T-helper 9 cell (primary cell): ENCODE measurements at regions not wholly inside any gene's neighbourhood (a gene's known extent, or its start where the extent isn't known, plus 50 kb on each side); places are given as distances from the start of the nearest gene placed in this dataset.

Source experiments
- DNase-seq: peaks from one replicate; pipeline ENCODE4 v3.0.0-alpha.2; 2020

GRCh38 chr3:117485841-117486240 is 776.3 kb downstream of the TUSC7 start:
- DNase-seq, result no peak

DNA sequence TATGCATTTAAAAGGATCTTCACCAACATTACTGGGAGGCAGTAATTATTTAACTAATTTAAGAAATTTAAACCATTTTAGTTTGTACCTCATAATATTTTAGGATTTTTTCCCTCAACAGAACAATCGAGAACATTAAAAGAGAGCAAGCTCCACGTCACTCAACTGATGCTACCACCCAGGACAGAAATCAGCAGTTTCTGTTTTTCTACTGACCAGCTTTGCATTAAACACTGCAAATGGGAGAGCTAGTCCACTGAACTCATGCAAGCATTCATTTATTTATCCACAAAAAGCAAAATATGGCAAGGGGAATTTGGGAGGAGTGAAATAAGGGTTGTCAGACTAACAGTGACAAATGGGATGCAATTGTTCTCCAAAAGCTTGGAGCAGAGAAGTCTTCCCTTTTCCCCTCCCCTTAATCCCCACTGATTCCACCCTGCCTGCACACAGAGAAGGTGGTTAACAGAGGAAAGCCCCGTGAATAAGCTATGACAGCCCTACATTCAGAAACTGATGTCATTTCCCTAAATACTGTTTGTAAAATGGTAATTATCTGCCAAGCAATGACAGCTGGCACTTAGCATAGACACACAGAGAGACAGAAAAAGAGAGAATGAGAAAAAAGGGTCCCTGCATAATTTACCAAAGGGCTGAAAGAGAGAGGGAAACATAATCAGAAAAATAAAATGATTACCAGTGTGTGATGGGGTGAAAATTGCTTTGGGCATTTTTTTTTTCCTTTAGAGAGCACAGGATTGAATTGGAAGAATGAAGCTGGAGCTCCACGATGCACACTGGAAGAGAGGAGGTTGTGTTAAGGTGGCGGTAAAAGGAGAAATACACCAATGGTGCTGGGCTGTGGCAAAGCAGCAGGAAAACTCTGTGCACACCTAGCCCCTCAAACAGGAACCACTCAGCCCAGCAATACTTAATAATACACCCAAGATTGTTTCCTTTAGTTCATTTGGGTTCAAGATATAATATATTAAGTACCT is 777.4 kb downstream of the TUSC7 start:
- no peak for DNase-seq

GRCh38 chr3:117488983-117489382 is 779.4 kb downstream of the TUSC7 start:
- DNase-seq, result no peak

DNA sequence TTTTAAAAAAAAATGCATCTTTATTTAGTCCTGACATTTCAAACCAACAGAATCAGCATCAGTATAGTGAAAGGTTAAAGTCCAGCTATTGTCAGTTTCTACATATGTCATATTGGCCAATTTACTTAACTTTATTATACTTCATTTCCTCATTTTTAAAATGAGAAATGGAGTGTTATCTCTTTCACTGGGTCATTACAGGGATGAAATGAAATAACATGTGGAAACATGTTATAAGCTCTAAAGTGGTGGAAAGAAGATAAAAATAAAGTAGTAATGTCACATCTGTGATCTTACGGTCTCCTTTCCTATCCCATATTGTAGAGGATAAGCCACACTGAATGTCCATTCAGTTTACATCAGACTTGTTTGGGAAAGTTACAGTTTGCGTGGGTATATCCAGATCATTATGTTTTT is 780.1 kb downstream of the TUSC7 start:
- no peak for DNase-seq

DNA sequence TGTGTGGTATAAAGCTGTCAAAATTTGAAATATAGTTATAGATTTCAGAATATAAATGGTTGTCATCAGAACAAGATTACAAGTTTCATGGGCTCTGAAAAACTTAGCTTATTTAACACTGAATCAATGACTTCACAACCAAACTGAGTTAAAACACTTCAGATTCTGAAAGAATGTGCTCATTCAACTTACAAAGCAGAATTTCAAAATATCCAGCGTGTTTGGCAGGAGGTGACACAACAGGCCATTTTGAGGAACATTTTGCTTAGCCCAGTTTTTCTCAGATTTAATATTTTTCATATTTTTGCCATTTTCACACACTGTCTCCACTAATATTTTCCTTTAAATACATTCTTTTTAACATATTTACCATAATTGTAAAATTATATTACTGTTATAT is 781.1 kb downstream of the TUSC7 start:
- no peak for DNase-seq

DNA sequence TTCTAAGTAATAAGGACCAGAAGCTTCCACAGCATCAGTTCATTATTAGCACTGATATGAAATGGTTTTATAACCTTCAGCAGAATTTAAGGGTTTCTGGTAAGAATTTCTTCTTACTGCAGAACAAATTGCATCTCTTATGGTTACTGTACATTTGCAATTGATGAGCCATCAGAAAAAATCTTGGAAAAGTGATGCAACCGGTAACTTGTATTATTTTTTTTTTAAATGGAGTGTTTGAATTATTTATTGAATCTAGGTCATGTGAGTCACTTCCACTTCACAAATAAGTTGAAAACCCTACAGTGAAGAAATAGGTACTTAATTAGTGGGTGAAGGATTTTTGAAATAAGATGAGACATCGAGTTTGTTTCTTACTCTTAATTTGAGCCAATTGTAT is 786.0 kb downstream of the TUSC7 start:
- DNase-seq, result no peak

DNA sequence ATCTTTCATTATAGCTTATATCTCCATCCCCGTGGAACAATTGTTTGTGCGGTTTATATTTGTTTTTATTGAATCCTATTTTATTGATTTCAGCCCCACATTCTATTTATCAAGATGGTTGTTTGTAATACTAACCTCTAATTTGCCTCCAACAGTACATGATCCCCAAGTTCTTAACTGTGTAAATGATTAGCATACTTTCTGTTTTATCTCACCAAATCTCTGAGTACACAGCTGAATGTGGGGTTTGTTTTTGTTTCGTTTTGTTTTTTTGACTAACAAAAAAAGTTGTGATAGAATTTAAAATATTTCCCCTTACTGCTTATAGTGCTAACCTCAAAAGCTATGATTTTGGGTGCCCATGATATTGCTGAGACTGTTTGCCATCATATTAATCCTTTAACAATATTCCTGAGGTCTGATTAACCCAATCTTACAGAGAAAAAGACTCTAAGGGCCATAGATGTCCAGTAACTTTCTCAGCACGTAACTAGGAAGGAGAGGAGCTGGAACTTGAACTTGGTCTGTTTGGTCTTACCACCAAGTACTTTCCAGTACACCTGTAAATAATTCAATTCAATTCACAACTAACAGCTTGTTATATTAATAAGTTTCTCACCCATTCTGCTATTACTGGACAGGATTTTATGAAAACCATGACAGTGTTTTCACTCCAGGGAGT is 789.8 kb downstream of the TUSC7 start:
- DNase-seq, result no peak

- no peak for DNase-seq
Observed at GRCh38 chr3:117507958-117508357, 798.4 kb downstream of the TUSC7 start.

- no peak for DNase-seq
Observed at GRCh38 chr3:117509858-117510257, 800.3 kb downstream of the TUSC7 start.

GRCh38 chr3:117510396-117510795 is 800.8 kb downstream of the TUSC7 start:
- no peak for DNase-seq

GRCh38 chr3:117512975-117513374 is 803.4 kb downstream of the TUSC7 start:
- DNase-seq, result no peak

- DNase-seq, result no peak
Observed at GRCh38 chr3:117515309-117515708, 805.7 kb downstream of the TUSC7 start.

- no peak for DNase-seq
Observed at GRCh38 chr3:117518364-117518763, 808.8 kb downstream of the TUSC7 start.

DNA sequence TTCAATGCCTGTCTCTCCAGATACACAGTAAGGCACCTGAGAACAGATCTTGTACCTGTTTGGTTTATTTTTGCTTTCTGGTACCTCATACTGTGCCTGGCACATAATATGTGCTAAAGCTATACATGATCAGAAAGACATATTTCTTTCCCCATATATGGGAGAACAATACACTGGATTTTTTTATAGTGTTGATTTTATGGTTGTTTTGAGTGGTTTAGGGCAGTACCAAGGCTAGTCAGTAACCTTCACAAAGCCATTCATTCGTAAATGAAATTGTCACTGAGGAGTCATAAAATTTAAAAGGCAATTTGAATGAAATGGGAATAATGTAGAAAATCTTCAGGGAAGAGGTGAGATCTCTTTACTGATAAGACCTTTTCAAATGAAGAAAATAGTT is 810.2 kb downstream of the TUSC7 start:
- no peak for DNase-seq

DNA sequence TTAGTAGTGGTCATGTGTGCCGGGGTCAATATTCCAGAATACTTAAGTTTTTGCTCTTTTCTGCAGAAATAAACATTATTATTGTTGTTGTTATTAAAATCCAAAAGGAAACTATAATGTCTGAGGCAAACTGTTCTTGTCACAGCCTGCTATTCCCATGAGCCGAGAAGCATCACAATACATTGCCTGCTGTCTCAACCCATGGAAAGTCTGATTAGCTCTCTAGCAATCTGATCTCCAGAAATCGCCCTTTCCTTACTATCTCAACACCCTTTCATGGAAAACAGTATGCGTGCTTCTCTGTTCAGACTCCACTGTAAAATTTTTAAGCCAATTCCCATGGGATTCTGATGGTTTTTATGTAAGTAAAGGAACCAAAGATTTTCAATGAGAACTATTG is 811.0 kb downstream of the TUSC7 start:
- DNase-seq, result no peak

DNA sequence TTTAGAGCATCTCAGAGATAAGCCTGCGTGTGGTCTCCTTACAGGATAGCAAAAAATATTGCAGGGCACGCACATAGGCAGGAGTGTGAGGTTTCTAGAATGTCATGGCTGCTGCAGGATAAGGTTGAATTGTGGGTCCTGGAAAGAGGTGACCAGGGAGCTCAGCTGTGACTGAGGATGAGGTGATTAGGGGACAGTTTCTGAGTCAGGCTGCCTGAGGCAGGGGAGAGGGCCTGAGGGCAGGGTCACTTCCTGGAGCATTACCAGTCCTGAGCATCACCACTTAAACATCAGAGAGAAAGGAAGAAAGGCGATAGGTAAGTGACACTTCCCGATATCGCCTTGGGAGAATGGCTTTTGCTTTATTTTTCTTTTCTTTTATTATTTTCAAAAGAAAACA is 813.8 kb downstream of the TUSC7 start:
- no peak for DNase-seq

GRCh38 chr3:117524890-117525289 is 815.3 kb downstream of the TUSC7 start:
- DNase-seq, result no peak

DNA sequence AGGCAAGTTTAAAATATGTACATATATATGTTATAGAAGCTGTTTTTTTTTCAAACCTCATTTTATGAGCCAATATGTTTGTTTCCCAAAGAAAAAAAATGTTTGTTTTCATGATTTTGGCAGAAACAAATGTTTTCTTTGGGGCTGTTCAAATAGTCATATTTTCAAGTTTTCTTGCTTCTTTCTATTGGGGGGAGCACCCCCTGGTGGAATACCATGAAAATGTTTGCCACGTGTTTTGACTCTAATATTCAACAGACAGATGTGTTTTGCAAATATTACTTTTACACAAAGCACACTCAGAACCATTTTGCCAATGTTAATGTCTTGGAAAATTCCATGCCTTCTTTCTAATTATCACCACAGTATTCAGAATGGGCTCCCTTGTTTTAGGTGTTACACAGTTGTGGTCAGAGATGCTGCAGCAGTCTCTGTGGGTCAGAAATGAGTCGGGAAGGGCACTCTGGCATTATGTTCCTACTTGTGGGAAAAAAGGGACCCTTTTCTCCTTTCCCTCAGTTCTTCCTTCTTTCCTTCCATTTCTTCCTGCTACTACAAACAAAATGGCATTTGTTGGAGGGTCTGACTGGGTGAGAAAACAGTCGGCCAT is 817.0 kb downstream of the TUSC7 start:
- DNase-seq, result no peak

DNA sequence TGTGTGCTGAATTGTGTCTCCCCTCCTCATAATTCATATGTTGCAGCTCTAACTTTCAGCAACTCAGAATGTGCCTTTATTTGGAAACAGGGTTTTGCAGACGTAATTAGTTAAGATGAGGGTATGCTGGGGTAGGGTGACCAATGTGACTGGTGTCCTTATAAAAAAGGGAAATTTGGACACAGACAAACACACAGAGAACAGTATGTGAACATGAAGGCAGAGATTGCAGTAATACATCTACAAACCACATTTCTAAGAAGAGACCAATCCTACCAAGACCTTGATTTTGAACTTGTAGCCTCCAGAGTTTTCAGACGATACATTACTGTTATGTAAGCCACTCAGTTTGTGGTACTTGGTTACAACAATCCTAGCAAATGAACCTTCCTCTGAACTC is 817.8 kb downstream of the TUSC7 start:
- DNase-seq, result no peak

- no peak for DNase-seq
Observed at GRCh38 chr3:117528688-117529087, 819.1 kb downstream of the TUSC7 start.

- no peak for DNase-seq
Observed at GRCh38 chr3:117531078-117531767, 821.6 kb downstream of the TUSC7 start.

GRCh38 chr3:117532268-117532667 is 822.7 kb downstream of the TUSC7 start:
- DNase-seq, result no peak

GRCh38 chr3:117534138-117534537 is 824.6 kb downstream of the TUSC7 start:
- no peak for DNase-seq
